ENCODE measurements at regions not wholly inside any gene's neighbourhood (a gene's known extent, or its start where the extent isn't known, plus 50 kb on each side); places are given as distances from the start of the nearest gene placed in this dataset.

DNA sequence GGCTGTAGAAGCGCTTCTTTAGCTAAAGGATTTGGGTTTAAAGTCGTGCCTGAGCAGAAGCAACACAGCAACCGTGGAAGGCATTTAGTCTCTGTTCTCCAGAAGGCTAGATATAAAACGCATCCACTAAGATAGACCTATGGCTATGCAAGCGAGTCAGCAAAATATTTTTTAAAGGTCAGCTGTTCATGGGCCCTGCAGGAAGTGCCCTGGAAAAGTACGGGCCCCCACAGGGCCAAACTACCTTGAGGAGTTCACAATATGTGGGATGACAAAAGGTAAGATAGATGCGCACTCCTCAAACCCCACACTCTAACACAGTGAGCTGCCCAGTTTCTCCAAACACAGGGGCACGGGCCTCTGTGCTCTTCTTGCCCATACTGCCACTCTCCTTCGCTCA, 261.6 kb downstream of the VPS13C start:
- no peak for DNase-seq (ENCODE audit: low read depth)

DNA sequence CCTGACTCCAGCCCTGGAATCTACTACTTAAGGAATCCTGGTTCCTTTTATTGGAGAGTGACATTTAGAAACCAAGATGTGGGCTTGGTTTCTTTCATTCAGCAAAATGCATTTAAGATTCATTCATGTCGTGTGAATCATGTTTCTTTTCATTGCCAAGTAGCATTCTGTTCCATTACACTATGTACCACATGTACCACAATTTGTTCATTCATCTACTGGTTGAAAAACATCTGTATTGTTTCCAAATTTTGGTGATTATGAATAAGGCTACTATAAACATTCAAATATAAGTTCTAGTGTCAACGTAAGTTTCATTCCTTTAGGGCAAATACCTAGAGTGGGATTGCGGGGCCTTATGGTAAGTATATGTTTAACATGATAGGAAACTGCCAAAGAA, 264.2 kb downstream of the VPS13C start:
- DNase-seq (ENCODE audit: low read depth): no peak

DNA sequence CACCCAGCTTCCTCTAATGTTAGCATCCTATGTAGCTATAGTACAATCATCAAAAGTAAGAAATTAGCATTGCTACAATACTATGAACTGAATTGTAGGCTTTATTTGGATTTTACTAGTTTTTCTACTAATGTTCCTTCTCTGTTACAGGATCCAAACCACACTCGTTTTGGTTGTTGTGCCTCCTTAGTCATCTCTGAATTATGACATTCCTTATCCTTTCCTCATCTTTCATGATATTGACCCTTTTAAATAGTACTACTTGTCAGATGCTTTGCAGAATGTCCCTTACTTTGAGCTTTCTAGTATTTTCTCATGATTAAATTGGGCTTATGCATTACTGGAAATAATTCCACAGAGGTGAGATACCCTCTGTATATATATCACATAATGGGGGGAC, 265.4 kb downstream of the VPS13C start:
- DNase-seq (ENCODE audit: low read depth): no peak

DNA sequence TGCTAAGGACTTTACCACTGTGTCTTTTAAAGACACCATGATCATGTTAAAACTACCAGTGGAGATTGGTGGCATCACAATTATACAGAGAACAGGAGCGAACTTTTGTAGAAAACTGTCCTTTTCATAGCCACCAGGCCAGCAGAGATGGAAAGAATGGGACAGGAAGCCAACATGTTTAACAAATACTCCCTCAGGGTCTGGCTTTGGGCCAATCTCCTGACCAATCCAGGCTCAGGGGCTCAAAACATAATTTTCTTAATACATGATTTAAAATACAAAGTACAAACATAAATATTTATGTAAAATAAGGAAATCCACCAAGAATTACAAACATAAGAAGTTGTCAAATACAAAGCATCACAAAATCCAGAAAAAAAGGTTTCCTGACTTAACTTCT, 266.0 kb downstream of the VPS13C start:
- DNase-seq (ENCODE audit: low read depth): no peak

DNA sequence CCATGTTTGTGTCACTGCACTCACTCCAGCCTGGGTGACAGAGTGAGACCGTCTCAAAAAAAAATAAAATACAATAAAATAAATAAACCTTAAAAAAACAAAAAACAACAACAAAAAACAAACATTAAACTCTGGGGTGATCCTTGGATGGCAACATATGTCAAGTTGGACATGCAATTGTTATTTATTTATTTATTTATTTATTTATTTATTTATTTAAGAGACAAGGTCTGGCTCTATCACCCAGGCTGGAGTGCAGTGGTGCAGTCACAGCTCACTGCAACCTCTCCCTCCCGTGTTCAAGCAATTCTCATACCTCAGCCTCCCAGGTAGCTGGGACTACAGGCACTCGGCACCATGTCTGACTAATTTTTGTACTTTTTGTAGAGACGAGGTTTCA, 275.5 kb downstream of the VPS13C start:
- no peak for DNase-seq (ENCODE audit: low read depth)

DNA sequence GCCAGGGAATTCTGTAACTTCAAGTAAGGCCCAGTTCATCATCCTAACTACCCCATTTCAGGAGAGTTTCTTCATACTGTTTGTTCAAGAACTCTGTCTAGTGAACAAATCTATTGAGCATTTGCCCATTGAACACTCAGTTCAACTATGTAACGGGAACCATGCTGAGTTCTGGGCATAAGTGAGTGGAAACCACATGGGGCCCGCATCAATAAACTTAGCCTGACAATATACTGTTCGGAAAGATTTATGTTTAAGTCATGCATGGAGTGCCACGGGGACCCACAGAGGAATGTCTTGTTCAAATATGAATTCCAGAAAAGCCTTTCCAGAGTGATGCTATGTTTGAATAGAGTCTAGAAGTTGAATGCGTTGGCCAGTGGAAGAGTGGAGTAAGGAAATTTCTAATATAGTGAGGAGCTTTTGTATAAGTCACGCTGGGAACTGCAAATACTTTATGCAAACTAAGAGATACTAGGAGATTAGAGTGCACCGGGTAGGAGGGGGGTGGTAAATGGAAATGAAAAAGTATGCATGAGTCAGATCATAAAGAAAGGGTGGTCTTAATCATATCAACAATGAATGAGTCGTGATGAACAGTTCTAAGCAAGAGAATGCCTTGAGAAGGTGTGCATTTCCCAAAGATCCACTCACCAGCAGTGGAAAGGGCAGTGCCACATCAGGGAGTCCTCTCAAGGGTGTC, 279.8 kb downstream of the VPS13C start:
- no peak for DNase-seq (ENCODE audit: low read depth)

DNA sequence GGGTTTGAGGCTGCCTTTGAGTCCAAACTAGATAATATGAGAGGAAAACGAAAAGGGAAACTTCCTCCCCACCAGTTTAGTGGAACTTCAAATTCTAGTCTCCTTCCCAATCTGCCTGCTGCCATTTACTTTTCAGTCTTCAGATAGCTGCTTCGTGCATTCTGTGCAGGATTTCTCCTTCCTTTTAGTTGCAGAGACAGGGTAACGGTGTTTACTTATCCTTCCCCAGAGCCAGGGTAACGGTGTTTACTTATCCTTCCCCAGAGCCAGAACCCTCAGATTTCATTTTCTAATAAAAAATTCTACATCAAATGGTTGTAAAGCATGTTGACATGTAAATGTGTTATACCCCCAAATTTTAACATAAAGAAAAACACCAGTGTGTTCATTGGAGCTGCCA, 282.6 kb downstream of the VPS13C start:
- DNase-seq (ENCODE audit: low read depth): no peak

DNA sequence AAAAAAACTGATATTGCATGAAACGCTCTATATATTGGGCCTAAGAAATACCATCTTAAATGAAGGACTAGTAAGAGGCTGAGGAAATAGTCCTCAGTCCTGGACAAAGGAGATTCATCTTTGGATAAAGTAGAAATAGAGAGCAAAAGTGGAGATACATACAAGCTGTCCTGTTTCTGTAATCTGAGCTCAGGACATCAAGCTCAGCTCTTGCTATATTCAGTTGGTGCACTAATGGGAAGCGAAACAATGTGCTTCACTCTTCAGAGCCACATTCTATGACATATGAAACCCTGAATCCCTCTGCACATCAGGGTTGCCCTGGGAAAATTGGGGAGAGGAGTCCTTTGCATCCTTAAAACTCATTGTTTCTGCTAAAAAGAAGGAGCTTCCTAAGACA, 290.7 kb downstream of the VPS13C start:
- DNase-seq (ENCODE audit: low read depth): no peak

DNA sequence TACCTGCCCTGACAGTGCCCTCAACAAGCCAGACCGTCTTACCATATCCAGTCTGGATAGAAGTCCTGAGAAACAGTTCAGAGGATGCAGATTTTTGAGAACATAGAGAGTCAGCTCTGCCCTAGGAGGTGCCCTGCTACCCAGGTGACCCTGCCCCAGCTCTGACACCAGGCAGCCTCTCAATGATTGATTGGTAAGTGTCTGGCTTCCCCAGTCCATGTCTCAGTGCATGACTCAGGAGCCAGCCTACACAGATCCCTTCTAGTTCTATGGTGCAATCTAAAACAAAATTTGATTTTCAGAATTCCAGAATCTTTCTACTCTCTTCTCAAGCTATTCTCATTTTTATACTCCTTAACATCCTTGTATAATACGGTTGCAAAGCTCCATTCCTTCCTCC, 292.1 kb downstream of the VPS13C start:
- no peak for DNase-seq (ENCODE audit: low read depth)

DNA sequence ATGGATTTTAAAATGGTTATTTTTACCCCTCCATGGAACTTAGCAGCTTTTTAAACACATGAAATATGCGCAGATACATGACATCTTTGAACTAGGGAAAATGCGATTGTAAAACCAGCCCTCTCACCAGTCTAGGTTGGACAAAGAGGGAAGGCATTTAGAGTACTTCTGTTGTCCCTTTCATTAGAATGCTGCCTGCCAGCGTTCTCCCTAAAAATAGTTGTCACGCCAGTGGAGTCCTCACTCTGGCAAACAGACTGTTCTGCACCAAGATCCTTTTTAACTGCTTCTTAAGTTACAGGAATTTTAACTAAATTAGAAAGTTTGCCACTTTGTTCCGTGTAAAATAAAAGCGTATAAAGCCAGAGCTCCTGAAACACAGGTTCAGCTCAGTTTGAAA, 295.3 kb downstream of the VPS13C start:
- DNase-seq (ENCODE audit: low read depth): no peak

DNA sequence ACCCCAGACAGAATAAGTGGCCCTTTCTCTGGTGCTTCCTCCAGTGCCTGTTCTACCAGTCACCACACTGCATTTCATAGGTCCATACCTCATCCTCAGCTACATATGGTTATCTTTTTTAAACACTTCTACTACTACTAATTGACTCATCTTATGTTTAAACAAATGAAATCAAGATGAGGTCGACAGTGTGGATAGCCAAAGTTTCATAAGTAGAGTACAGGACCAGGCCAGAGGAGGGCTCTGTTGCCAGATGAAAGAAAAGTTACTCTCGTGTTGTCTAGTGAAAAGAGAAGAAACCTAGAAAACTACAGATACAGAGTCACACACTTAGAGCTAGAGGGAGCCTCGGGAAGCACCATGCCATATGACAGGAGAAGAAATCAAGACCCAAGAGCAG, 296.1 kb downstream of the VPS13C start:
- DNase-seq (ENCODE audit: low read depth): no peak

DNA sequence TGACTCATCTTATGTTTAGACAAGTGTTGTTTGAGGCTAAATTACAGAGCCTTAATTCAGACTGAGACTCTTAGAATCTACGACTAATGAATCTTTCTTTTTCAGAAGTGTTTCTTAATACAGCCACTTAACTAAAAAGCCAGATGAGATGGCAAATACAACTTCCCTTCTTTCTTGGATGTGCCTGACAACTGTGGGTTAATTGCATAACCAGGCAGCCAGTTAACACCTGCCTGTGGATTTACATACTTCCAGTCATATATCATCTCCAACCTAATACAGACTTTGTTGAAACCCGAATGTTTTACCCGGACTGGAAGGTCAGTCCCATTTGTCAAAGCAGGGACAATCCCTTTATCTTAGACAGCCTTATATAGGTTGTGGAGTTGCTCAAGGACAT, 297.6 kb downstream of the VPS13C start:
- no peak for DNase-seq (ENCODE audit: low read depth)

DNA sequence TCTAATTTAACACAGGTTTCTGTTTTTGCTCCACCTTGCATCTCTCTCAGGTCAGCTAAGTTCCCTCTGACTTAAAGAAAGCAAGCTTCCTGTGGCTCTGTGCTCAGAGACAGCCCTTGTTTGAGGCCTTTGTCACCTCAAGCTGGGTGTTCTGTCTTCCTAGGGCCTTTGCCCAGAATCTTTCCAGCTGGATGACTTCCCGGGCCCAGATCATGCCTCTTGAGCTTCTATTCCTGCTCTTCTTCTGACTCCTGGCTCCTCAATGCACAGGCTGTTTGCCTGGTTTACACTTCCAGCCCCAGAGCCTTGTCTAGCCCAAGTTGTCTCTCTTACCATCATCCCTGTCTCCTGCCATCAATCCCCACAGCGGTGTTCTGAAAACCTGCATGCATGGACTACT, 300.6 kb downstream of the VPS13C start:
- DNase-seq (ENCODE audit: low read depth): no peak

DNA sequence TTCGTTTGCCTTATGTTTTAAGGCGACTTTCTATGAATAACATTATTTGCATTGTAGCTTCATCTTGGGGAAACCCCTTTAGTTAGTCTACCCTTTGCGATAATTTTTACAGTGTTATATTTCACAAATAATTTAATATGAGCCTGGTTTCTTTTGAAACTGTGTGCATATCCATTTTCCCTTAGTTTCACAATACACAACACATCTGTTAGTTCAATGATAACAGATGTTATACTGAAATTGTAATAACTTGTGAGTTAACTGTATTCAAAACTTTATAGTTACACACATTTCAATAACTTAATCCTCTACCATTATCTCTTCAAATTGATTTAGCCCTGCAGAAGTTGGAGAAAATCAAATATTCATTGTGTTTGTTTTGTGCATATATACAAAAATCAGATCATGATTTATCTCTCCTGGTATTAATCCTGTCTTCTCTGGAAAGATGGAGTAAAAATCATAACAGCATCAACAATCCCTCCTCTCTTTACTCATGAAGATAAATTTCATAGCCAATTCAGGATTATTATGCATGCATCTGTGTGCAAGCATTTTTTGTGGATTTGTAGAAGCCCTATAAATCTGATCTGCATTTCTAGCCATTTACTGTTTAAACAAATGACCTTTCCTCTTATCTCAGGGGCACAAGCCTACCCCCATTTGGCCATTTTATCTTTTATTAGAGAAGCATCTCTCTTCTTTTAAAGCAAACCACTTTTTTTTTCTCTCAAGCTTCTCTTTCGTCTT, 304.0 kb downstream of the VPS13C start:
- DNase-seq (ENCODE audit: low read depth): no peak

DNA sequence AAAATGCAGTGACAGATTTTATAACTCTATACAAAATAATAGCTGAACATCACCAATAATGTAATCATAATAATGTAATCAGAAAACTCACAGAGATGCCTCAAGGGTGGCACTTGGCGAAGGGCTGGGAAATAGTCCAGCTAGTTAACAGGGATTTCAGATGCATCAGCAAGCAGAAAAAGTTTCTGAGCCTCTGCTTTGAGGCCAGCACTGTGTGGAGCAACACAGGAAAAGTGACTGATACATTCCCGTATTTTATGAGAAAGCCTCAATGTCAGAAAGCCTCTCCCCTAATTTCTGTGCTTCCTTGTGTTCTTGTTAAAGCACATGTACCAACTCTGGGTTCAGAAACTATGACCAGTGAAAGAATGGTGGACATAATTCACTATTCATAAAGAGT, 304.8 kb downstream of the VPS13C start:
- no peak for DNase-seq (ENCODE audit: low read depth)

DNA sequence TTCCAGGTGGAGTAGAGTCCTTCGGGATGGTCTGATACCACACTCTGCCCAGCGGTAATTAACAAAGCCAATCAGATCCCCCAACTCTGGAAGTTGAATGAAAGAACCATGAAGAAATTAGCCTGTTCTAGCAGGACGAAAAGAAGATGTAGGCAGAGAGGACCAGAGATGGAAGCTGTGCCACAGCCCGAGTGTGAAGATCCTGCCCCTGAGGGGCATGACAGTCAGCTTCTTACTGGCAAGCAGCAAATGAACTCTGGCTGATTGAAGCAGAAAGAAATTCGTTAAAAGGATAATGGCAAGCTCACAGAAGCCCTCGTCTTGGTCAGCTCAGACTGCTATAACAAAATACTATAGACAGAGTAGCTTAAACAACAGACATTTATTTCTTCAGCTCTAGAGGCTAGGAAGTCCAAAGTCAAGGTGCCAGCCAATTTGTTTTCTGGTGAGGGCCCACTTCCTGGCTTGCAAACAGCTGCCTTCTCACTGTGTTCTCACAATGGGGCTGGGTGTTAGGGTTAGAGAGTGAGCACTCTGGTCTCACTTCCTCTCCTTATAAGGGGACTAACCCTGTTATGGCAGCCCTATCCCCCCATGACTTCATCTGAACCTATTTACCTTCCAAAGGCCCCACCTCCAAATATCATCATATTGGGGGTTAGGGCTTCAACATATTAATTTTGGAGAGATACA, 307.1 kb downstream of the VPS13C start:
- no peak for DNase-seq (ENCODE audit: low read depth)

DNA sequence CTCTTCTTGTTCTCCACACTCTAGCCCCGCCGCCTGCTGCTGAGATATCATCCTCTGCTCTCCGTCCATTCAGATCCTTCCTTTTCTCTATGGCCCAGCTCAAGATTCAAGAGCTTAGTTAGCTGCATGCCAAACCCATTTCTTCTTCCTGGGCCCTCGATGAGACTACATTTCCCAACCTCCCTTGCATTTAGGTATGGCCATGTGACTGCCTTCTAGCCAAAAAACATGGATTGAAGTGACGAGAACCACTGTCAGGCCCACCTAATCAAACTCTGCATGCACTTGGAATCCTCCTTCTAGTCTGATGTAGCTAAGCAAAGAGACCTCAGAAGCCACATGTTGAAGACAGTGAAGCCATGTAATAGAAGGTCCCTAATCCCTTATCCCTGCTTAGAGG, 308.2 kb downstream of the VPS13C start:
- DNase-seq (ENCODE audit: low read depth): no peak

DNA sequence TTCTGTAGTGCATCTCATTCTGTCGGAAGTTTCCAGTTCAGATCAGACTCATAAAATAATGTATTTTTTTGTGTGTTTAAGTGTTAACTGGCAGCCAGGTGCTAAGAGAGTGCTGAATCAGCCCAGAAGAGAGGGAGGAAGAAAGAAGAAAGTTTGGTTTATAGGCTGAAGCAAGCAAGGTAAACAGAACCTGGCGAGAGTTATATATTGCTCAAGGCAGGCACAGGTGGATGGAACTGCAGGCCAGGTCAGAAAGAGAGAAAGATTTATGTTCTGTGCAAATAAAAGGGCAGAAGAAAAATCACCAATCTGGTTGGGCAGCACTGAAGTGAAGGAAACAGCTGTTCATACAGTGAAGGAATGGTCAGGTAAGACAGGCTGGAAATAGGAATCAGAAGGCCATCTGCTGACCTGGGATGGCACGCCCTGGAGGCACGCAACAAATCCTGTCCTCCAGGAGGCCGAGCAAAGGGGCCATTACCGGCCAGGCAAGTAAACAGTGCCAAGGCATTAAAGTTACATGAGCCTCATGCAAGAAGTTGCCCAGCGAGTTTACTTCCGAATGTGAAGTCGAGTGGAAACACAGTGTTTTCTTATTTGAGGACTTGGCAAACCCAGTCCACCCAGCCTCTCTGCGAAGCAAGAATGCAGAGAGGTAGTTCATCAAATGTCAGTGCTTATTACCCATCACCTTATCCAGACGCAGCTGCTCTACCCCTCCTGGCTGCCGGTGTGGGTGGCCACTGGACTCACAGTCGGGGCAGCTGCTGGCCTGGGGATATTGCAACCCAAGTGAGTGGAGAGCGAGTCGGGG, 309.8 kb downstream of the VPS13C start:
- DNase-seq (ENCODE audit: low read depth): no peak

DNA sequence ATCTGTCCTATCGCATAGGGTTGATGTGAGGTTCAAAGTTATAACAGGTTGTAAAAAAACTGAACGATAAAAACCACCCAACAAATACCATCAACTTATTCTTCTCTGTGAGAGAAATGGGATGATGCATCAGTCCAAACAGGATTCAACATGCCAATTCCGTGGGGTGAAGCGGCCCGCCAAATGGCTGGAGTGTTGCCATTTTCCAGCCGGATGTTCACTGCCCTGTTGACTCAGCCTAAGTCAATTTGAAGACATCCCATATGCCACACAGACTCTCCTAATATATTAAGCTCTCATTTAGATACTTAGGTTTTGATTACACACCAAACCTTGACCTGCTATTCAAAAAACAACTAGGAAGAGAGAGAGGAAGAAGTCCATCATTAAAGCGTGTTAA, 311.1 kb downstream of the VPS13C start:
- DNase-seq (ENCODE audit: low read depth): no peak

DNA sequence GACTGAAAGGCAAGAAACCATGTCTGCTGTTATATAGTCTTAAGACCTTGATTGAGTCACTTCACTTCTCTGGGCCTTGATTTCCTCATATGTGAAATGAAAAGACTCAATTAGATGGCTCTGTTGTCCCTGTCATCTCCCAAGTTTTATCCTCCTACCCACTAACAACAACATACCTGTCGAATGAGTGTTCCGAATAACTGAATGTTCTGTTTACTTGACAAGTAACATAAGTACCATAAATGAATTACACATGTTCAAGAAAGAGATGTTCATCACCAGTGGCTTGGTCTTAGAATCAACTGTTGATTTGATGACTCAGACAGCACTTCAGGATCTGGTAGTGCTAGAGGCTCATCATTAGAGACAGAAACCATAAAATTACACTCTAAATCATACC, 311.7 kb downstream of the VPS13C start:
- no peak for DNase-seq (ENCODE audit: low read depth)

DNA sequence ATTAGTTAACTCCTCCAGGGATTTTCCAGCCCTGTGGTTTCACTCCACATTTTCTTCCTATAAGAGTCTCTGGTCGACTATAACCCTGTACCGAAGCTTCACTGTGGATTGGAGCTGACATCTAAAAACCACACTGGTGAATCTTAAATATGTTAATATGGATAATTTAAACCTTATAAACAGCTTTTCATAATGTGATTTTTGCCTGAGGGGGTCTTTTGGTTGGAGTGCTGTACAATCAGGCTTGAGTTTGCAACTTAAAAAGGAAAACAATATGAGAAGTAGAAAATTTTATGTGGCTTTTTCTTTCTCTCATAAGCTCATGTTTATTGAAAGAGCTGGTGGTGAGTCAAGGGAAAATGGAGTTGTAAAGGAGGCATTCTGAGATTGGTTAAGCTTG, 313.7 kb downstream of the VPS13C start:
- no peak for DNase-seq (ENCODE audit: low read depth)

DNA sequence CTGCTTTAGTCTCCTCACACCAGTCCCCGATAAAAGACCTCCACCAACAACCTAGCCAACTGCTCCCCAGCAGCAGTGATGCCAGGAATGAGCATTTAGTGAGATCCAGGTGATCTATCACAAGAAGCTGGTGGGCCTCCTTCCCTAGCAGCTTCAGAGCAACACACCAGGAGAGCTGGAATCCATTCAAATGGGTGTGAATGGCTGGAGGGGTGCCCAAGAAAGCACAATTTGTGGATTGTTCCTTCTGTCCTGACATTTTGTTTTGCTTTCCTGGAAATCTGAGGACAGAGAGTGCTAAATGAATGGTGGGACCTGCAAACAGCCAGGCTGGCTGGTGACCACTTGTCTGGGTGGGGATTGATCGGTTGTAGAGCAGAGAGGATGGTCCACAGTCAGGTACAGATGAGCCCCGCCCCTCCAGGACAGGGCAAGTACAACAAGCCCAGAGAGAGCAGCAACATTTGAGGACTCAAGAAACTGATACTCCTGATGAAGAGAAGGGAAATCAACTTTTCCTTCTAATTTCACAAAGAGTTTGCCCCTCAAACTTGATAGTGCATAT, 316.8 kb downstream of the VPS13C start:
- no peak for DNase-seq (ENCODE audit: low read depth)
